GM19023 (cell line): ENCODE measurements at regions not wholly inside any gene's neighbourhood (a gene's known extent, or its start where the extent isn't known, plus 50 kb on each side); places are given as distances from the start of the nearest gene placed in this dataset.
"Not testable (repeated sequence)": the region's sequence is repeated elsewhere in the genome, so short reads cannot be mapped to it uniquely, and the experiment has no call there.

Experiments
- ATAC-seq: cut with Tn5 transposase; IDR thresholded peaks from one replicate; pipeline ENCODE4 v1.9.1; 2021; ENCODE audit warnings: mild to moderate bottlenecking, moderate library complexity; ENCODE audit not compliant: unreplicated experiment

DNA sequence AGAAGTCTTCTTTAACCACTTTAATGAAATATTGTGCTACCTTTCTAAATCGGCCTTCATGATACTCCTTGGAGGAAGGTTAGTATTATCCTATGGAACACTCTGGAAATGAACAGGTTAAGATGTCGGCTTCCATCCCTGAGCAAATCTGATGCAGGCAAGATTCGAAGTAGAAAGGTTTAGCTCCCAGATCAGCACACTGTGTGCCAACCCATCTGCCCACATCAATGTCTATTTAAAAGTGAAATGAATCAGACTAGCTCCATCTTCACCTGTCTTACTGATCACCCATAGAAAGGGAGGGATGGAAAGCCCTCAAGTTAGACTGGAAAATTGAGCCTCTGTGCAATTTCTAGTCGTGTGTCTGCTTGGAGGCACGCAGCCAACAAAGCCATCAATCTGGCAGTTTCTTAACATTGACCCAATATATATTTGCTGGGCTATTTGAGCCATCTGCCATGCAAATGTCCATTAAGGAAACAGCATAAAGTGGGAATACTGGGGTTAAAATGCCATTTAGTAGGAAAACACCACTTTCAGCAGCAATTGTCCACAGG, 506.1 kb downstream of the RMST start:
- ATAC-seq = no peak

DNA sequence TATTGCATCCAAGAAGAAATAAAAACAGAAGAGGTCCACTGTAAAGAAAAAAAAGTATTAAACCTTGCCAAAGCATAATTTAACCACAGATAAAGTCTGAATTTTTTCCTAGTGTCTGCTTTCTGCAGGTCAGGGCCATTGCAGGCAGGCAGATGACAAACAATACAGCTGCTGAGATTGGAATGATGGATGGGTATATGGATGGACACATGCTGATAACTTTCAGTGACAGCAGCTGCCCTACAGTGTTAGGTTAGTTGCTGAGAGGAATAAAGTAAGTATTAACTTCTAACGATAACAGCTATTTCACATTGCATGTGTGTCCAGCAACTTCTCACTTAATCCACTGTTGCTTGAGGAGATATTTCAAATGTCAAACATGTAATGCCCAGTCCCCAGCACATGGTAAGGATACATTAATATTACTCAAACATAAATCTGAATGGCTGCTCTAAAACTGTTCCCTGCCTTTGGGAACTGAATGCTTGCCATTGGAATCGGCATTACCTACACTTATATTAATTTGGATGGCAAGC, 515.3 kb downstream of the RMST start:
- ATAC-seq = no peak

DNA sequence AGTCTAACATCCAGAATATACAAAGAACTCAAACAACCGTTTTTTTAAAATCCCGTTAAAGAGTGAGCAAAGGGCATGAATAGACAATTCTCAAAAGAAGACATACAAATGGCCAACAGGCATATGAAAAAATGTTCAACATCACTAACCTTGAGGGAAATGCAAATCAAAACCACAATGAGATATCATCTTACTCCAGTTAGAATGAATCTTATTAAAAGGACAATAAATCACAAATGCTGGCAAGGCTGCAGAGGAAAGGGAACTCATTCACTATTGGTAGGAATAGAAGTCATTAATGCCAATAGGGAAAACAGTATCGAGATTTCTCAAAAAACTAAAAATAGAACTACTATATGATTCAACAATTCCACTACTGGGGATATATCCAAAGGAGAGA, 520.1 kb downstream of the RMST start:
- no peak for ATAC-seq

DNA sequence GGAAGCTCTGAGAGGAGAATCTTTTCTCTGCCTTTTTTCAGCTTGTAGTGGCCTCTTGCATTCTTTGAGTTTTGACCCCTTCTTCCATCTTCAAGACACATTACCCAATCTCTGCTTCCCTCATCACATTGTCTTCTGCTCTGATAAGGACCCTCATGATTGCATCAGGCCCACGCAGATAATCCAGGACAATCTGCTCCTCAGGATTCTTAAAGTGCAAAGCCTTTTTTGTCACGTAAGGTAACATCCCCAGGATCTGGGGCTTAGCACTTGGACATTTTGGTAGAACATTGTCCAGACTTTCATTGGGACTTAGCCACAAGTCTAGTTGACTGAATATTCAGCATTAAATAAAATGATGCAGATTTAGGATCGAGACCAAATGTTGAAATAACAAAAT, 521.2 kb downstream of the RMST start:
- no peak for ATAC-seq

DNA sequence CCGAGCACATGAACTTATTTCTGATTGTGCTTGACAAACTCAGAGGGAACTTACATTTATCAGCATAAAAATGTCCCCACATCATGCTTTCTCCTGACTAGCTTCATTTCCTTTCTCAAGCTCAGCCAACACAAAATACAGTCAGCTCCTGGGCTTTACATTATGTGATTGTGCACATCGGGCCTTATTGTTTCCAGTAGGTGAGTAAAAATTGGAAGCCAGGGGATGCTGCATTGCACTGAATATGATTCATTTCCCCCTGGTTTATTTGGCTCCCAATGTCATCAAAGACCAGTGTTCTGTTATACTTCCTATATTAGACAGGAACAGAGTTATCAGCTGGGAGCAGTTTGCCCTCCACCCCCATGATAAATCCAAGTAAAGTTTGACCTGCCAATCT, 521.8 kb downstream of the RMST start:
- ATAC-seq = no peak

DNA sequence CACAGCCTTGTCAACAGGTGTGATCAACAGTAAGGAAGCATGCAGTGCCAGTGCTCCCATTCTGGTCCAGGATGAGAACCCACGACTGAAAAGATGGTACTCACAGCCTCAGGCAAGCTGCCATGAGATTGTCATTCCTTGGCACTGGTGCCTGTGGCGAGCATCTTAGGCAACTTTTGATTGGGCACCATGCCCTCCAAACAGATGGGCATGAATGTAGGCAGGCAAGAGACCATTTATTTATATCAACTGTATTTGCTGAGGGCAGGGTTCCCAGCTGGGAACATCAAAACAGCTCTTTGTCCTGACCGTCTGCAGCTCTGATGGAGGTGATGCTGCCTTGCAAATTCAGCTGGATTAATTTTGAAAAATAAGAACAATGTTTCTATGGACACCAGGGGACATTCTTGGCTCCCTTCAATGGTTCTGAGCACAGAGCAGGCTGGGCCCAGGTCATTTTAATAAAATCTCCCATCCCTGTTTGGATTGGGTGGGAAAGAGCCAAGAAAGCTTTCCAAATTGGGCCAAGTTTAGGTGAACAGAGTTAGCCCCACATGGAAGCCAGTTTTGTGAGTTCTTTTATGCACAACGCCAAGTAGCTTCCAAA, 522.5 kb downstream of the RMST start:
- no peak for ATAC-seq

- ATAC-seq = no peak
Observed at GRCh38 chr12:97985834-97986233, 523.2 kb downstream of the RMST start.

DNA sequence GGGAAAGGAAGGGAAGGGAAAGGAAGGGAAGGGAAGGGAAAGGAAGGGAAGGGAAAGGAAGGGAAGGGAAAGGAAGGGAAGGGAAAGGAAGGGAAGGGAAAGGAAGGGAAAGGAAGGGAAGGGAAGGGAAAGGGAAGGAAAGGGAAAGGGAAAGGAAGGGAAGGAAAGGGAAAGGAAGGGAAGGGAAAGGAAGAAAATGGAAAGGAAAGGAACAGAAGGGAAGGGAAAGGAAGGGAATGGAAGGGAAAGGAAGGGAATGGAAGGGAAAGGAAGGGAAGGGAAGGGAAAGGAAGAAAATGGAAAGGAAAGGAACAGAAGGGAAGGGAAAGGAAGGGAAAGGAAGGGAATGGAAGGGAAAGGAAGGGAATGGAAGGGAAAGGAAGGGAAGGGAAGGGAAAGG, 526.0 kb downstream of the RMST start:
- not testable (repeated sequence) for ATAC-seq

- no peak for ATAC-seq
Observed at GRCh38 chr12:97989366-97989940, 525.9 kb upstream of the TMPO start.

DNA sequence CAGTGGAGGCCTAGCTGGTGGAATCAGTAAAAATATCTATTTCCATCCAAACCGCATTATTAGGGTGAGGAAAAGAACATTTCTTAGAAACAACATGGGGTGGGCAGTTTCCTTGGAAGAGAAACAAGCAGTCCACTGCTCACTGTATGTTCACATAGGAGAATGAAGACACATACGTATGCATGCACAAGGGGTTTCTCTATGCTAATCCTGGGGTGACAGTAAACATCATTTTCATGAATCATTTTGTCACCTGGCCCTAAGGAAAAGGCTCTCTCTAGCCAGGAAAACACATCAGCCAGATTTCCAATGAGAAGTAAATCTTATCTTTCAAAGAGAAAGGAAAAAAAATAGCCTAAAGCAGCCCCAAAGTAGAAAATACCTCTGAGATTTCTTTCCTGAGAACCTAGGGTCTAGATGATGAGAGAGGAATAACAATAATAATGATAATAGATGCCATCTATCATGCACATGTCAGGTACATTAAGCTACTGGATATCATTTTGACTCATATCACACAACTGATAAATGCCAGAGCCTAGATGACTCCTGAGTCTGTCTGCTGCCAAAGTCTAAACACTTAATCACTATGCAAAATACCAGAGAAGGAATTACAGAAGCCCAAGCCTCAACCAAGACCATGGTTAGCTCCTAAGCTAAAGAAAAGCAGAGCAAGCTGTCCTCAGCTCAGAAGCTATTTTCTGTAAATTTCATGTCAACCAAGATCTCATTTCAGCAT, 520.5 kb upstream of the TMPO start:
- ATAC-seq = no peak

- ATAC-seq = no peak
Observed at GRCh38 chr12:97995559-97995958, 519.8 kb upstream of the TMPO start.

GRCh38 chr12:98001430-98001829, 514.0 kb upstream of the TMPO start:
- no peak for ATAC-seq

DNA sequence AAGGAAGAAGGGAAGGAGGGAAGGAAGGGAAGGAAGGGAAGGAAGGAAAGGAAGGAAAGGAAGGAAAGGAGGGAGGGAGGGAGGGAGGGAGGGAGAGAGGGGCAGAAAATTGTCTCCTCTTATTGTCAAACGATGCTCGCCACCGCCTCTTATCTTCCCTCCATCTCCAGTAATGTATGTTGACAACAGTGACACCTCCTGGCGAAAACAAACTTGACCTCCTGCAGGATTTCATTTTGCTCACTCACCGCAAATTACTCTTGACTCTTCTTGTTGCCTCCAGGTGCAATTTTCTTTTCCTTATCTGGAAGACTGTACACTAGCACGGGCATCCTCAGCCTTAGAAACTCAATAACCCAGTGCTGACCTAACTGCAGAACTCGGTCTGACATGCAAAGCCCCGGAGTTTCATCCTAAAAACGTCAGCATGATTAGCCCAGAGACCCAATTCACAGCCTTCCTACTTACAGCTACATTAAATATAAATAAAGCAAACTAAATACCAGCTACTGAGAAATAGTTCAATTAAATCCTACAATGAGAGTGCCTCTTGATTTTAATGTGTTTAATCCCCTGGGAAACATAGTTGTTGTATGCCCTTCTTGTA, 512.4 kb upstream of the TMPO start:
- no peak for ATAC-seq

DNA sequence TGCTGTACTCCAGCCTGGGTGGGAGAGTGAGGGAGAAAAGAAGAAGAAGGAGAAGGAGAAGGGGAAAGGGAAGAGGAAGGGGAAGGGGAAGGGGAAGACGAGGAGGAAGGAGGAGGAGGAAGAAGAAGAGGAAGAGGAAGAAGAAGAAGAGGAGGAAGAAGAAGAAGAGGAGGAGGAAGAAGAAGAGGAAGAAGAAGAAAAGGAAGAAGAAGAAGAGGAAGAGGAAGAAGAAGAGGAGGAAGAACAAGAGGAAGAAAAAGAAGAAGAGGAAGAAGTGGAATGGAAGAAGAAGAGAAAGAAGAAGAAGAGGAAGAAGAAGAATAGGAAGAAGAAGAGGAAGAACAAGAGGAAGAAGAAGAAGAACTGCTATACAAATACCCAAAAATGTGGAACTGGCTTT, 507.4 kb upstream of the TMPO start:
- ATAC-seq = no peak

DNA sequence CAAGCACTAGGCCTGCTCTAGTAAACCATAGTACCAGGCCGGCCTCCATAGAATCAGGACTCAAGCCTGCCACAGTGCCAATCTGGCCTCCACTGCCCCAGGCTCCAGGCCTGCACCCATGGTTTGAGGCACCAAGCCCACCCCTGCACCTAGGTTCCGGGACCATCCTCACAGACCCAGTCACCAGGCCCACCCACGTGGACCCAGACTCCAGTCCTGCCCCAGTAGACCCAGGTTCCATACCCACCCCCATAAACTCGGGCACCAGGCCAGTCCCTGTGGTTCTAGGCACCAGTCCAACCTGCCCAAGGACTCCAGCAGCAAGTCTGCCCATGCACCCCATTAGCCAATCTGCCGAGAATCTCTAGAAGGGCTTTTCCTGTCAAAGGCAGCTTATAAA, 501.8 kb upstream of the TMPO start:
- ATAC-seq = no peak

- no peak for ATAC-seq
Observed at GRCh38 chr12:98018836-98019235, 496.6 kb upstream of the TMPO start.

DNA sequence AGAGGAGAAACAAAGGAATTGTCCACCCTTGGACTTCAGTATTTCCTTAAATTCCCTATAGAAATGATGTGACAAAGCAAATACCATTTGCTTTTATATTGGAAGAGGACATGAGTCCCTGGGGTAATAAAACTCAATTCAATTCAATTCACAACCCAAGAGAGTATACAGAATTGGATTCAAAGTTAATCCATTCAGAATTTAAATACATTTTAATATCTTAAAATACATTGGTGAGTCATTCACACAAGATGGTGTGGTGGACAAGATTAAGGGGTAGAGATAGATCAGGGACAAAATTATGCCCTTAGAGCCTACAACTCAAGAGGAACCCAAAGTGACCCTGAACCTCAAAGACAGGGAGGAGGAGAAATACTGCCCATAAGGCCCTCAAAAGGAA, 495.0 kb upstream of the TMPO start:
- no peak for ATAC-seq

- ATAC-seq = no peak
Observed at GRCh38 chr12:98022961-98023360, 492.4 kb upstream of the TMPO start.

GRCh38 chr12:98037401-98038140, 477.8 kb upstream of the TMPO start:
- ATAC-seq = no peak

DNA sequence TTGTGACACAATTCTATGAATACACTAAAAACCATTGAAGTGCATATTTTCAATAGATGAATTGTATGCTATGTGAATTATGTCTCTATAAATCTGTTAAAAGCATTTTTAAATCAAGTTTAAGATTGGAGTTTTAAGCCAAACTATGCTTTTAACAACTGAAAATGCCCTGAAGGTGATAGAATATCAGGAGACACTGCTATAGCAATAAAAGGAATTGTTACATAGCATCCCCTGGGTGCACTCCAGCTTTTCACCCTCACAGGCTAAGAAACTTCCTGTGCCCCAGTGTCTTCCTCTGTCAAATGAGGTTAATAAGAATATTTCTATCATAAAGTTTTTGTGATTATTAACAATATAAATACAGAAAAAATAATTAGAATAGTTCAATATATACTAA, 472.7 kb upstream of the TMPO start:
- ATAC-seq = no peak

DNA sequence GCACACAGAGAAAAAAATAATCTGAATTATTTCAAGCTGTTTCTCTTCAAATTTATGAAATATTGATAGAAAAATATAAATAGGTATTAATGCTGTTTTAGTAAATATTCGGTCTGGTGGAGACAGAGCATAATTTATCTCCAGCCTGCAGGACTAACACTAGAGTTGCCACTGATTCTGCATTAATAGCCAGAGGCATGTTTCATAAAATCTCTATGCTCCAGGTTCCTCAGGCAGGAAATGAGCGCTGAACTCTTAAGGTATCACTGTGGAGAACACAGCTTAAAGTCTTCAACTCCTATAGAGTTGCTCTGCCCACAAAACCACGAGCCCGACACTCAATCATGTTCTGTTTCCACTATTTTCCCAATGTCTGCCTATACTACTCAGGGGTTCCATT, 470.0 kb upstream of the TMPO start:
- ATAC-seq = no peak
